ENCODE measurements at regions not wholly inside any gene's neighbourhood (a gene's known extent, or its start where the extent isn't known, plus 50 kb on each side); places are given as distances from the start of the nearest gene placed in this dataset.

- DNase-seq, result no peak
Measured at GRCh38 chr21:14716761-14717396, 170.8 kb upstream of the SAMSN1 start.

- no peak for DNase-seq
Measured at GRCh38 chr21:14713109-14713508, 167.0 kb upstream of the SAMSN1 start.

- no peak for DNase-seq
Measured at GRCh38 chr21:14712121-14712715, 166.1 kb upstream of the SAMSN1 start.

GRCh38 chr21:14711287-14711686 lies 165.2 kb upstream of the SAMSN1 start:
- no peak for DNase-seq

DNA sequence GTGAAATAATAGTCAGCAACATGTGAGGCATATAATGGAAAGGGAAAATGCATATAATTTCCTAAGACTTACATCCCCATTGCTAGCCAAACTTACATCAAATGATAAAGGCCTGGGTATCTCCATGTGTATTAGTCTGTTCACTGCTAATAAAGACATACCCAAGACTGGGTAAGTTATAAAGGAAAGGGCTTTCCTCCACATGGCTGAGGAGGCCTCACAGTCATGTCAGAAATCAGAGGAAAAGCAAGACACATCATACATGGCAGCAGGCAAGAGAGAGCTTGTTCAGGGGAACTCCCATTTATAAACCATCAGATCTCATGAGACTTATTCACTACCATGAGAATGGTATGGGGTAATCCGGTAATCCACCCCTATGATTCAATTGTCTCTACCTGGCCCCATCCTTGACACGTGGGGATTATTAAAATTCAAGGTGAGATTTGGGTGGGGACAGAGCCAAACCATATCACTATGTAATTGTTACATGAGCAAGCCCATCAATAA lies 161.5 kb upstream of the SAMSN1 start:
- no peak for DNase-seq

DNA sequence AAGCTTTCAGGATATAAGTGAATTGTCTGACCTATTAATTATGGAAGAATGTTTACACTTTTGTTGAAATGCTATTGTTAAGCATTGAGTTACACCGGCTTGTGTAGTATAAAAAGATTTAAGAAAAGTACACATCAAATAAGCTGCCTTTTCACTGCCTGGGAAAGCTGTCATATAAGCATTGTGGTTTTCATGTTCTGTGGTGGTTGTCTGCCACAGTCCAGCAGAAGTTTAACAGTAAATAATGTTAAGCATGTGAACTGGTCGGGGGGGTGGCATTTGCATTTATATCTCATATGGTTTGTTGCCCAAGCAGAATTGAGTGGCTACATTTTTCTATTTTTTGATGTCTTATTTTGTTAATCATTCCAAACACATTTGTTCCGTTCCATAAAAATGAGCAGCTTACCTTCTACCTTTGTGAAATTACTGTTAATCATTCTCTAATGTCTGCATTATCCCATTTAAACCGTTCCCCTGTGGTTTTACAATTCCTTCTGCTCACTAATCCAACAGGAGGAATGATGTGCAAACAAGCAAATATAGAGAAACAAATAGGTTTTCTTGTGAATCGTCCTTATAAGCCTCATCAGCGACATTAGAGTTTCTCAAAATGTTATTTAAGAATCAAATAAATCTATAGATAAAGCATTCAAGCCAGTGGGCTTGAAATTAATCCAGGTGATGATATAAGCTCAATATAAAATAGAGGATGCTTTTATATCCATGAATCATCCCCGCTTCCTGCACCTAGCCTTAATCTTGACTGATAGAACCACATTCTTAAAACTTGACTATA lies 160.8 kb upstream of the SAMSN1 start:
- DNase-seq, result no peak

DNA sequence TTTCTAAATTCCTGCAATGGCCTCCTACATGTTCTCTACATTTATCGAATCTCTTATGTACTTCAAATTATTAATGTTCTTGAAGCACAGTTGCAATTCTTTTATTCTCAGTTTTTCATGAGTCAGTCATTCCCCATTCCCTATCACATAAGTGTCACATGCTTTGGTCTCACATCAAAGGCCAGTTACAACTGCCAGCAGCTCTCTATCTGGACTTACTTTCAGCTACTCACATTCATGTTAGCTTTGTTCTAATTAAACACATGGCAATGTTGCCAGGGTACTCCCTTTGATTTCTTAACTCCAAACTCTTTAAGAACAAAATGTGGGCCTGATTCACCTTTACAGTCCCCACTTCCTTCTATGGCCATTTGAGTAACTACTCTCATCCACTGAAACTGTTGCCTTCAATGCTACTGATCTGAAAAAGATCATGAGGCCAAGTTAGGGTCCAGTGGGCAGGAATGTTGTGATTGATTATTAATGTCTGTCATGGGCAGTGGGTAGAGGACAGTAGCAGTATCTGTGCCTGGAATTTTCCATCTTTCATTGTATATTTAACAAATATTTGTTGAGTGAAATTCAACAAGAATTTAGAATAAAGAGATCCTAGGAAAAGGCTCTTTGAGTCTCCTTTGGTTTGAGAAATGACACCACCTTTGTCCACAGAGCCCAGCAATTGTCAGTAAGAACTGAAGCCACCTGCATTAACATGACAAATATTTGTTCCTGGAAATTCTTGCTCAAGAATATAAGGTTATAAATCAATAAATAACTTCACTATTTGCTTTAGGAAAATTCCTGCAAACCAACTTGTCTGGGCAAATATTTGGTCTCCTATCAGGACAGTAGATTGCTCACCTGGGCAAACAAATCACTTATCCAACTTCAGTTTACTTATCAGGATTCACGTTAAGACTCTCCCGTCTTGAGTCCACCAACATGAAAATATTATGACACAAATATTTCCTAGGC lies 153.6 kb upstream of the SAMSN1 start:
- DNase-seq, result no peak

- DNase-seq, result no peak
Measured at GRCh38 chr21:14697769-14698168, 151.7 kb upstream of the SAMSN1 start.

- no peak for DNase-seq
Measured at GRCh38 chr21:14694817-14695216, 148.7 kb upstream of the SAMSN1 start.

DNA sequence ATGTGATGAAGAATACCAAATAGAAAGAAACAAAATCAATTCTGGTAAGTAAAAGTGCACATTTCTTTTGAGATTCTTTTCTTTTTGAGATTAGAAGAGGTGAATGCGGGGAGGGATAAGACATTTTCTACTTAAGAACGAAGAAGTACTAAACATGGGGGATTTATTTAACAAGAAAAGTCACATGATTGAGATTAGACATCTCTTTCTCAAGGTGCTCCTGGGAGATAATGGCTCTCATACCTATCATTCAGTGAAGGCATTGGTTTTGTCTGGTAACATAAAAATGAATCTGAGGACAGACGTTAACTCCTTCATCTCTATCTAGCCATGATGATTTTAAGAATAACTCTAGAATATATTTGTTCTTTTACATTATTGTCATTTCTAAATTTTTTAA lies 147.9 kb upstream of the SAMSN1 start:
- DNase-seq, result no peak

- DNase-seq, result no peak
Measured at GRCh38 chr21:14691914-14692313, 145.8 kb upstream of the SAMSN1 start.

DNA sequence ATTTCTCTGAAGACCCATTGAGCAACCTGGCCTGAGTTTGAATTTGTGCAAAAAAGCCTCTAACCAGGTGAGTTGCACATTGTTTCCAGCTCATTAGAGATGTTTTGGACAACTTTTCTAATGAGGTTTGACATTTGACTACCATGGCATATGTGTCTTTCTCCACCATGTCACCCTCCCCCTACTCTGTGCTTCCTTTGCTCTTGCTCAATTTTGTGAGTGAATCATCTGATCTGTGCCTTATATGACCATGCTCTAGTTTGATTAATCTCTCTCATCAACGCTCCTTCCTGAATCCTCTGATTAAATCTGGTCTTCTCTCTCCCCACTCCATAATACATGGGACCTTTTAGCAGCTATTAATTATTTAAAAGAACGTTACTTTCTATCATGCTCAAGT lies 144.8 kb upstream of the SAMSN1 start:
- no peak for DNase-seq

DNA sequence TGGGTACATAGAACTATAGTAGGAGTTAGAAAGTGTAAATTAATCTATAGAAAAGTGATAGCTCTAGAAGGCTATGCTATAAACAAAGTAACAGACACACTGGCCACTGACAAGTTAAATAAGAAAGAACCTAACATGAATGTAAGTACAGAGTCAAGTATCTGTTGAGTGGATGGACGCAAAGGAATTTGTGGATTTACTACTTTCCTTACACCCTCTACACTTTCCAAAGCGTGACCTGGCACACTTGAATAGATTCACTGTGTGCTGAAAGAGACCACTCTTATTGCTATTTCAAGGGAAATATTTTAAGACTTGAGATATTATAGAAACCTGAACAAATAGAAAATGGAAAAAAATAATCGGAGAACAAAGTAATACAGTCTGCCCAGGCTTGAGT lies 142.8 kb upstream of the SAMSN1 start:
- no peak for DNase-seq

DNA sequence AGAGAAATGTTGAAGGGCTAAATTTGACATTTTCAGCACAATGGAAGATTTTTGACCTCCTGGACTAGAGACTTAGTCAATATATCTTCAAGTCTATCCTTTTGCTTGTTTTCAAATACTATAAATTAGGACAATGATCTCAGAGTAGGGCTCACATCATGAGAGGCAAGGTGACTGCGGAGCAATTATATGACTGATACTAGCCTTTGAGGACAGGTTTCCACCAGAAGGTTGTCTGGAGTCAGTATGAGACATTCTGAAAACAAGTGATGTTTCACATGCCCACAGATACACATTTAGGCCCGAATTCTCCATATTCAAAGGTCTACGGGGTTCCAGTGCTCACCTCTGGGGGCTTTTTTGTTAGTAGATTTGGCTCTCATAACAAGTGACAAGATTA lies 142.3 kb upstream of the SAMSN1 start:
- no peak for DNase-seq

- no peak for DNase-seq
Measured at GRCh38 chr21:14687268-14687625, 141.1 kb upstream of the SAMSN1 start.

- no peak for DNase-seq
Measured at GRCh38 chr21:14686466-14687267, 140.6 kb upstream of the SAMSN1 start.

DNA sequence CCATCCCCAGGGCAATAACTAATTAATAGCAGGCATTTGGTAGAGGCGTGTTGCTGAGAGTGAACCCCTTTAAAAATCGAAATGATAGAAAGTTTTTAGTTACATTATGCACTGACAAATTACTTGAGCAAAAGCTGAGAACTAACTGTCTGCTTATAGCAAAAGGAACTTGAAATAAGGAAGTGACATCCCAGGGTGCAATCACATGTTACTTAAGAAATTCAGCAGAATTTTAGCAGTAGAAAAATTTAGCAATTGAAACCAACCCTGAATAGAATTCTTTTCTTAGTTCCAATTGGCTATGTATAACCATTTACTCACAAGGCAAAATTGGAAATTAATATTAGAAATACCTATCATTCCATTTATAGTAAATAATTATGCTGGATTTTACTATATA lies 139.5 kb upstream of the SAMSN1 start:
- no peak for DNase-seq

DNA sequence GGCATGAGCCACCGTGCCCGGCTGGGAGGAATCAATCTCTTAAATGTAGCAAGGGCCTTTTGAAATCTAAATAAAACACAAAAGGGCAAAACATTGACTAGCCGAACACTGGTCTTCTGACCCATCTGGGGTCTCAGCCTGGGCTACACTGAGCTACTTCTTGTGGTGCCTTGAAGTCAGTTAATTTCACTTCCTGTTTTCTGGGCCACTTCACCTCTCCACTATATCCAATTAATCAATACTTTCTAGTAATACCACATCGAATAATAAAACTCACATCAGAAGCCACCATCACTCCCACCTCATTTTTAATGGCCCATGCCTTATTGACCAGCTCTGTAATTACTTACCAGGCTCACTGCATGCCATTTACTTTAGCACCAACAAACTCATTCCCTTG lies 138.0 kb upstream of the SAMSN1 start:
- no peak for DNase-seq

DNA sequence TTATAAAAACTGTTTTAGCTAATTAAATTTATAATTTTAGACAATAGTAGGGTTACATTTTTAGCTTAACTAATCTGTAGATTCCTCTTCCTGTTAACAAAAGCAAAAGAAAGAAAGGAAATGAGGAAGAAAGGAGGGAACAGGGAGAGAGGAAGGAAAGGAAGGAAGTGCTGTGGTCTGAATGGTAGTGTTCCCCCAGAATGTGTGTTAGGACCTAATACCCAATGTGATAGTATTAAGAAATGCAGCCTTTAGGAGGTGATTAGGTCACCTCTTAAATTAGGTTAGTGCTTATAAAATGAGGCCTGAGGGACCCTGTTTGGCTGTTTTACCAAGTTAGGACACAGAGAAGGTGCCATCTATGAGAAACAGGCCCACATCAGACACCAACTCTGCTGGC lies 136.9 kb upstream of the SAMSN1 start:
- no peak for DNase-seq

DNA sequence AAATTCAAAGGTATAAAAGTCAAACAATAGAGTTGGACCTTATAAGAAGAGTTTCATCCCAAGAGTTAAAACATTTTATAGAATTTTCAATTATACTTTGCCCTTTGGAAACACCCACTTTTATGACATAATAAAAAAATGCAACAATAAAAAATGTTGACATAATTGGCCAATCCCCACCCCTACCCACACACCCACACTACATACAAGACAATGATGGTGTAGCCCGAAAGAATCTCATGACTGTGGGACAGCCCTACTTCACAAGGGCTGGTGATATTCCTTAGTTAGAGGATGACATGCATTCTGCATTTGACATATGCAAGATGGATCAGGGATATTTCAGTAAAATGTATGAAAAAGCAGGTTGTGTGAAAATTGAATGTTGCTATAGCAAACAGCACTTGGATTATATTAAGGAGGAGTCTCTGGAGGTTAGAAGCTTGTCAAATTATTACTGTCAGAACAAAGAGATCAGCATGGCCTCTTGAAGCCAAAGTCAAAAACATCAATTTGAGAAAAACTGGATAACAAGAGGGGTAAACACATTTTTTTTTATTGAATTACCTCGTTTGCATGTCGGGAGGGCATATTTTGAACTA lies 133.0 kb upstream of the SAMSN1 start:
- DNase-seq, result no peak

GRCh38 chr21:14677639-14678179 lies 131.6 kb upstream of the SAMSN1 start:
- no peak for DNase-seq
